ENCODE measurements at regions not wholly inside any gene's neighbourhood (a gene's known extent, or its start where the extent isn't known, plus 50 kb on each side); places are given as distances from the start of the nearest gene placed in this dataset.

- no peaks in the 10 kb centered on the region for H3K27me3 ChIP-seq (ENCODE audit: control insufficient read depth in 2 of 2, insufficient read depth in 2 of 2, low read length in 2 of 2)
- no peaks in the 10 kb centered on the region for H3K36me3 ChIP-seq (replicated peaks in 1 of 2; ENCODE audit: control insufficient read depth in 1 of 2, insufficient read depth in 2 of 2, low read length in 2 of 2)
- no peak overlapping the region for H3K27ac ChIP-seq (ENCODE audit: low read depth in 1 of 2, low read length in 2 of 2)
- no peaks in the 10 kb centered on the region for H3K79me2 ChIP-seq (ENCODE audit: insufficient read depth, low read length)
- no peaks in the 10 kb centered on the region for H3K36me3 Mint-ChIP-seq
- no peak overlapping the region for H3K4me3 ChIP-seq (replicated peaks in 1 of 3; ENCODE audit: low read depth in 2 of 3, low read length in 3 of 3)
- 43% methylated on average over 1 of the region's 3 CpGs for WGBS (ENCODE audit: insufficient coverage)
- H3K4me1 ChIP-seq (ENCODE audit: control insufficient read depth in 1 of 2, insufficient read depth in 2 of 2, low read length in 2 of 2): no peaks in the 10 kb centered on the region
- no peaks in the 10 kb centered on the region for H3K4me1 Mint-ChIP-seq
- peaks cover 2 to 25% (median 8%) of the 10 kb centered on the region in 7 donors for H3K9me3 Mint-ChIP-seq
- TF ChIP-seq CTCF (IDR thresholded peaks at IDR 0.05): no peak
- H2AFZ ChIP-seq (ENCODE audit: insufficient read depth, low read depth, low read length, poor library complexity, severe bottlenecking): no peak overlapping the region
- H3K27me3 Mint-ChIP-seq (ENCODE audit: low read depth in 3 of 3): peaks cover 0 to 3% (median 0%) of the 10 kb centered on the region in 3 donors
- no peaks in the 10 kb centered on the region for H4K20me1 ChIP-seq (ENCODE audit: insufficient read depth, low read length)
- peaks cover 9 to 17% of the 10 kb centered on the region in 2 donors for H3K9me3 ChIP-seq (replicated peaks in 1 of 2; ENCODE audit: control insufficient read depth in 1 of 2, insufficient read depth in 1 of 2, low read length in 2 of 2)
- H3K9ac ChIP-seq (ENCODE audit: insufficient read depth, low read length, poor library complexity, severe bottlenecking): no peak overlapping the region
- intact Hi-C loops (cut with micrococcal nuclease): no loop called here
- H3K4me3 Mint-ChIP-seq: no peak overlapping the region
- no peak overlapping the region for H3K4me2 ChIP-seq (replicated peaks; ENCODE audit: extremely low read depth, low read length, poor library complexity, severe bottlenecking)
- no peak overlapping the region for H3K27ac Mint-ChIP-seq
- no peak for DNase-seq
Observed at GRCh38 chr10:36278176-36278575, 636.1 kb upstream of the FZD8 start.

GRCh38 chr10:36277459-36277858 is 635.4 kb upstream of the FZD8 start:
- no peak overlapping the region for H3K27ac ChIP-seq (ENCODE audit: low read depth in 1 of 2, low read length in 2 of 2)
- H3K9ac ChIP-seq (ENCODE audit: insufficient read depth, low read length, poor library complexity, severe bottlenecking): no peak overlapping the region
- no peak for TF ChIP-seq CTCF (IDR thresholded peaks at IDR 0.05)
- H4K20me1 ChIP-seq (ENCODE audit: insufficient read depth, low read length): no peaks in the 10 kb centered on the region
- DNase-seq: no peak
- Mint-ChIP-seq H3K9me3 (peaks cover 2 to 23% (median 8%) of the 10 kb centered on the region in 7 donors), H3K4me1 (no peaks in the 10 kb centered on the region), H3K4me3 (no peak overlapping the region), H3K27ac (no peak overlapping the region), H3K27me3 (ENCODE audit: low read depth in 3 of 3) (peaks cover 0 to 3% (median 0%) of the 10 kb centered on the region in 3 donors), H3K36me3 (no peaks in the 10 kb centered on the region)
- intact Hi-C loops (cut with micrococcal nuclease): no loop called here
- H2AFZ ChIP-seq (ENCODE audit: insufficient read depth, low read depth, low read length, poor library complexity, severe bottlenecking): no peak overlapping the region
- H3K4me2 ChIP-seq (replicated peaks; ENCODE audit: extremely low read depth, low read length, poor library complexity, severe bottlenecking): no peak overlapping the region
- H3K27me3 ChIP-seq (ENCODE audit: control insufficient read depth in 2 of 2, insufficient read depth in 2 of 2, low read length in 2 of 2): no peaks in the 10 kb centered on the region
- H3K9me3 ChIP-seq (replicated peaks in 1 of 2; ENCODE audit: control insufficient read depth in 1 of 2, insufficient read depth in 1 of 2, low read length in 2 of 2): peaks cover 6 to 10% of the 10 kb centered on the region in 2 donors
- H3K79me2 ChIP-seq (ENCODE audit: insufficient read depth, low read length): no peaks in the 10 kb centered on the region
- no peaks in the 10 kb centered on the region for H3K36me3 ChIP-seq (replicated peaks in 1 of 2; ENCODE audit: control insufficient read depth in 1 of 2, insufficient read depth in 2 of 2, low read length in 2 of 2)
- H3K4me1 ChIP-seq (ENCODE audit: control insufficient read depth in 1 of 2, insufficient read depth in 2 of 2, low read length in 2 of 2): no peaks in the 10 kb centered on the region
- H3K4me3 ChIP-seq (replicated peaks in 1 of 3; ENCODE audit: low read depth in 2 of 3, low read length in 3 of 3): no peak overlapping the region
